ENCODE measurements at regions not wholly inside any gene's neighbourhood (a gene's known extent, or its start where the extent isn't known, plus 50 kb on each side); places are given as distances from the start of the nearest gene placed in this dataset.

DNA sequence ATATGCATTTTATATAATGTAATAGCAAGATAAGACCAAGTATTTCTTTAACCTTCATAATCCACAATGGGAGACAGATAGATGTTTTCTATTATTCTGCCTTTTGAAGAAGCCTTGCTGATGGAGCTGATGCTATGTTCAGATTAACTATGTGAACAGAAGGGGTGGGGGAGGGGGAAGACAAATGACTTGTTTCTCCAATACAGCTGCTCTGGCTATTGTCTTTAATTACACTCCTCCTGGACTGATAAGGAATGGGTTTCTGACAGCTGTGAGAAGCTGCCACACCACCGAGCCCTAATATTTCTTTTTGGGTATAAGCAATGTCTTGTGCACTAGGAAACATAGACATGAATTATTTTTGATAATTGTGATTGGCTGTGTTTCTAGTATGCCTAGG lies 62.0 kb downstream of the CAVIN4 start:
- H3K9me3 ChIP-seq (replicated peaks; ENCODE audit: control insufficient read depth, insufficient read depth, low read length) = no peaks in the 10 kb centered on the region
- in situ Hi-C loops (cut with MboI) = no loop called here
- no peaks in the 10 kb centered on the region for H3K4me1 ChIP-seq (ENCODE audit: control insufficient read depth, insufficient read depth, low read length)
- no peaks in the 10 kb centered on the region for H3K36me3 ChIP-seq (ENCODE audit: control insufficient read depth in 2 of 2, insufficient read depth in 2 of 2, low read length in 1 of 2)
- H2AFZ ChIP-seq (ENCODE audit: control insufficient read depth, low read depth, low read length) = no peak overlapping the region
- intact Hi-C loops (cut with micrococcal nuclease; ENCODE audit: unreplicated experiment) = no loop called here
- RAD21 ChIA-PET (ENCODE audit: unreplicated experiment) = no interaction called here
- ATAC-seq (no peak), FAIRE-seq (no peak), DNase-seq (ENCODE audit: low read depth, low spot score) (no peak)
- TF ChIP-seq SIX5 (IDR thresholded peaks at IDR 0.05; ENCODE audit: low read depth, low read length, severe bottlenecking) (no peak), YBX1 (IDR thresholded peaks at IDR 0.05) (no peak), PML (IDR thresholded peaks at IDR 0.05; ENCODE audit: low read length) (no peak), IKZF2 (IDR thresholded peaks at IDR 0.05) (no peak), PKNOX1 (IDR thresholded peaks at IDR 0.05) (no peak), ETV6 (conservative IDR thresholded peaks at IDR 0.05 in 1 of 2, IDR thresholded peaks at IDR 0.05 in 1 of 2; ENCODE audit: borderline replicate concordance in 1 of 2, low read depth in 1 of 2) (no peak), ZSCAN29 (IDR thresholded peaks at IDR 0.05) (no peak), GABPA (IDR thresholded peaks at IDR 0.05; ENCODE audit: low read depth) (no peak), RFX5 (IDR thresholded peaks at IDR 0.05; ENCODE audit: low read depth, low read length) (no peak), RB1 (IDR thresholded peaks at IDR 0.05; ENCODE audit: borderline replicate concordance) (no peak), NKRF (conservative IDR thresholded peaks at IDR 0.05) (no peak), KLF5 (IDR thresholded peaks at IDR 0.05; ENCODE audit: partially characterized antibody) (no peak), TBL1XR1 (IDR thresholded peaks at IDR 0.05; ENCODE audit: low read depth, low read length) (no peak), NFYB (IDR thresholded peaks at IDR 0.05; ENCODE audit: insufficient read depth, low read depth, low read length) (no peak)
- TF ChIP-seq, protein P1, sequence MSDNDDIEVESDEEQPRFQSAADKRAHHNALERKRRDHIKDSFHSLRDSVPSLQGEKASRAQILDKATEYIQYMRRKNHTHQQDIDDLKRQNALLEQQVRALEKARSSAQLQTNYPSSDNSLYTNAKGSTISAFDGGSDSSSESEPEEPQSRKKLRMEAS (IDR thresholded peaks at IDR 0.05; ENCODE audit: low read depth, low read length) = no peak
- TF ChIP-seq, protein P2, sequence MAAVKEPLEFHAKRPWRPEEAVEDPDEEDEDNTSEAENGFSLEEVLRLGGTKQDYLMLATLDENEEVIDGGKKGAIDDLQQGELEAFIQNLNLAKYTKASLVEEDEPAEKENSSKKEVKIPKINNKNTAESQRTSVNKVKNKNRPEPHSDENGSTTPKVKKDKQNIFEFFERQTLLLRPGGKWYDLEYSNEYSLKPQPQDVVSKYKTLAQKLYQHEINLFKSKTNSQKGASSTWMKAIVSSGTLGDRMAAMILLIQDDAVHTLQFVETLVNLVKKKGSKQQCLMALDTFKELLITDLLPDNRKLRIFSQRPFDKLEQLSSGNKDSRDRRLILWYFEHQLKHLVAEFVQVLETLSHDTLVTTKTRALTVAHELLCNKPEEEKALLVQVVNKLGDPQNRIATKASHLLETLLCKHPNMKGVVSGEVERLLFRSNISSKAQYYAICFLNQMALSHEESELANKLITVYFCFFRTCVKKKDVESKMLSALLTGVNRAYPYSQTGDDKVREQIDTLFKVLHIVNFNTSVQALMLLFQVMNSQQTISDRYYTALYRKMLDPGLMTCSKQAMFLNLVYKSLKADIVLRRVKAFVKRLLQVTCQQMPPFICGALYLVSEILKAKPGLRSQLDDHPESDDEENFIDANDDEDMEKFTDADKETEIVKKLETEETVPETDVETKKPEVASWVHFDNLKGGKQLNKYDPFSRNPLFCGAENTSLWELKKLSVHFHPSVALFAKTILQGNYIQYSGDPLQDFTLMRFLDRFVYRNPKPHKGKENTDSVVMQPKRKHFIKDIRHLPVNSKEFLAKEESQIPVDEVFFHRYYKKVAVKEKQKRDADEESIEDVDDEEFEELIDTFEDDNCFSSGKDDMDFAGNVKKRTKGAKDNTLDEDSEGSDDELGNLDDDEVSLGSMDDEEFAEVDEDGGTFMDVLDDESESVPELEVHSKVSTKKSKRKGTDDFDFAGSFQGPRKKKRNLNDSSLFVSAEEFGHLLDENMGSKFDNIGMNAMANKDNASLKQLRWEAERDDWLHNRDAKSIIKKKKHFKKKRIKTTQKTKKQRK (IDR thresholded peaks at IDR 0.05; ENCODE audit: low read depth, low read length) = no peak
- CTCF ChIA-PET = interaction anchor here (0.7 to 1.2 kb wide), 2 partner anchors 16 to 133 kb away, joined by 3 read pairs; no protein-coding TSS in a partner anchor
- 0% methylated on average over 1 of the region's 1 CpG for WGBS (ENCODE audit: insufficient coverage, insufficient replicate concordance, low lambda C conversion rate, missing lambda C conversion rate)
- no peak overlapping the region for H3K27ac ChIP-seq (ENCODE audit: control insufficient read depth, insufficient read depth)
- BruUV-seq (replicated peaks) = no TSS peak
- H3K9ac ChIP-seq (ENCODE audit: control insufficient read depth, insufficient read depth, low read length) = no peak overlapping the region
- H3K4me3 ChIP-seq = no peak overlapping the region
- POLR2A ChIA-PET = no interaction called here
- no peaks in the 10 kb centered on the region for H3K27me3 ChIP-seq (replicated peaks in 1 of 2; ENCODE audit: control insufficient read depth in 2 of 2, insufficient read depth in 2 of 2, low read length in 1 of 2)
- H3K79me2 ChIP-seq (ENCODE audit: control insufficient read depth, insufficient read depth, low read length) = no peaks in the 10 kb centered on the region
- SMC1A ChIA-PET (ENCODE audit: uncharacterized antibody, unreplicated experiment) = interaction anchor here (1.7 kb wide), 1 partner anchor 21 kb away, joined by 4 read pairs; no protein-coding TSS in a partner anchor
- H3K4me2 ChIP-seq (ENCODE audit: control insufficient read depth, insufficient read depth) = no peak overlapping the region
- no peaks in the 10 kb centered on the region for H4K20me1 ChIP-seq (ENCODE audit: control insufficient read depth, insufficient read depth)
